ENCODE measurements at regions not wholly inside any gene's neighbourhood (a gene's known extent, or its start where the extent isn't known, plus 50 kb on each side); places are given as distances from the start of the nearest gene placed in this dataset.
A peak's percentile ranks its signal among the peaks of the same experiment; 100 is the strongest.
"Not testable (repeated sequence)": the region's sequence is repeated elsewhere in the genome, so short reads cannot be mapped to it uniquely, and the experiment has no call there.

GRCh38 chr5:125477586-125477975, 731.1 kb upstream of the ZNF608 start:
- H3K27ac ChIP-seq, result no peak overlapping the region
- no peak overlapping the region for H3K4me3 ChIP-seq
- no peak for DNase-seq (ENCODE audit: low read depth in 1 of 2, low spot score in 2 of 2)
- H3K4me1 ChIP-seq (replicated peaks), result peaks cover 8% of the 10 kb centered on the region
- H3K27me3 ChIP-seq (replicated peaks), result no peaks in the 10 kb centered on the region
- H3K9me3 ChIP-seq (replicated peaks), result no peaks in the 10 kb centered on the region
- no peaks in the 10 kb centered on the region for H3K36me3 ChIP-seq

GRCh38 chr5:125478599-125478998, 732.2 kb upstream of the ZNF608 start:
- Histone ChIP-seq H3K4me1 (replicated peaks) (peaks cover 9% of the 10 kb centered on the region), H3K27me3 (replicated peaks) (no peaks in the 10 kb centered on the region), H3K36me3 (no peaks in the 10 kb centered on the region), H3K4me3 (no peak overlapping the region), H3K9me3 (replicated peaks) (no peaks in the 10 kb centered on the region), H3K27ac (no peak overlapping the region)
- DNase-seq (ENCODE audit: low read depth in 1 of 2, low spot score in 2 of 2), result no peak

GRCh38 chr5:125480911-125481310, 734.5 kb upstream of the ZNF608 start:
- Histone ChIP-seq H3K4me3 (no peak overlapping the region), H3K36me3 (no peaks in the 10 kb centered on the region), H3K9me3 (replicated peaks) (no peaks in the 10 kb centered on the region), H3K27ac (no peak overlapping the region), H3K27me3 (replicated peaks) (no peaks in the 10 kb centered on the region), H3K4me1 (replicated peaks) (peaks cover 31% of the 10 kb centered on the region)
- no peak for DNase-seq (ENCODE audit: low read depth in 1 of 2, low spot score in 2 of 2)

- Histone ChIP-seq H3K4me1 (replicated peaks) (peaks cover 40% of the 10 kb centered on the region), H3K27ac (no peak overlapping the region), H3K36me3 (no peaks in the 10 kb centered on the region), H3K9me3 (replicated peaks) (no peaks in the 10 kb centered on the region), H3K27me3 (replicated peaks) (no peaks in the 10 kb centered on the region), H3K4me3 (no peak overlapping the region)
- no peak for DNase-seq (ENCODE audit: low read depth in 1 of 2, low spot score in 2 of 2)
Observed at GRCh38 chr5:125481506-125482465, 735.3 kb upstream of the ZNF608 start.

GRCh38 chr5:125483609-125484008, 737.2 kb upstream of the ZNF608 start:
- no peak for DNase-seq (ENCODE audit: low read depth in 1 of 2, low spot score in 2 of 2)
- Histone ChIP-seq H3K27ac (peak overlapping the region; percentile 78; the same call in 1 of the 2 replicates), H3K4me3 (no peak overlapping the region), H3K9me3 (replicated peaks) (no peaks in the 10 kb centered on the region), H3K36me3 (no peaks in the 10 kb centered on the region), H3K4me1 (replicated peaks) (peaks cover 39% of the 10 kb centered on the region), H3K27me3 (replicated peaks) (no peaks in the 10 kb centered on the region)

GRCh38 chr5:125484272-125484741, 737.9 kb upstream of the ZNF608 start:
- DNase-seq (ENCODE audit: low read depth in 1 of 2, low spot score in 2 of 2), result peak; percentile 56 to 63

GRCh38 chr5:125484742-125485641, 738.6 kb upstream of the ZNF608 start:
- H3K27ac ChIP-seq, result peak overlapping the region; percentile 78
- peaks cover 39% of the 10 kb centered on the region for H3K4me1 ChIP-seq (replicated peaks)
- H3K9me3 ChIP-seq (replicated peaks), result no peaks in the 10 kb centered on the region
- H3K4me3 ChIP-seq, result no peak overlapping the region
- H3K27me3 ChIP-seq (replicated peaks), result no peaks in the 10 kb centered on the region
- H3K36me3 ChIP-seq, result no peaks in the 10 kb centered on the region
- DNase-seq (ENCODE audit: low read depth in 1 of 2, low spot score in 2 of 2), result peak; percentile 88 to 97

More at GRCh38 chr5:125484272-125484741, 737.9 kb upstream of the ZNF608 start:
- H3K27ac ChIP-seq, result peak overlapping the region; percentile 78
- no peak overlapping the region for H3K4me3 ChIP-seq
- H3K4me1 ChIP-seq (replicated peaks), result peaks cover 39% of the 10 kb centered on the region
- H3K27me3 ChIP-seq (replicated peaks), result no peaks in the 10 kb centered on the region
- H3K36me3 ChIP-seq, result no peaks in the 10 kb centered on the region
- no peaks in the 10 kb centered on the region for H3K9me3 ChIP-seq (replicated peaks)

GRCh38 chr5:125485771-125486170, 739.3 kb upstream of the ZNF608 start:
- Histone ChIP-seq H3K4me1 (replicated peaks) (peaks cover 39% of the 10 kb centered on the region), H3K27ac (peak overlapping the region; percentile 78), H3K9me3 (replicated peaks) (no peaks in the 10 kb centered on the region), H3K36me3 (no peaks in the 10 kb centered on the region), H3K4me3 (no peak overlapping the region), H3K27me3 (replicated peaks) (no peaks in the 10 kb centered on the region)
- no peak for DNase-seq (ENCODE audit: low read depth in 1 of 2, low spot score in 2 of 2)

GRCh38 chr5:125486634-125487033, 740.2 kb upstream of the ZNF608 start:
- peak overlapping the region; percentile 78 for H3K27ac ChIP-seq

GRCh38 chr5:125487231-125487630, 740.8 kb upstream of the ZNF608 start:
- Histone ChIP-seq H3K27me3 (replicated peaks) (no peaks in the 10 kb centered on the region), H3K9me3 (replicated peaks) (no peaks in the 10 kb centered on the region), H3K27ac (peak overlapping the region; percentile 78), H3K4me3 (no peak overlapping the region), H3K36me3 (no peaks in the 10 kb centered on the region), H3K4me1 (replicated peaks) (peaks cover 39% of the 10 kb centered on the region)
- DNase-seq (ENCODE audit: low read depth in 1 of 2, low spot score in 2 of 2), result peak in 1 of 2 experiments; percentile 13

More at GRCh38 chr5:125486634-125487033, 740.2 kb upstream of the ZNF608 start:
- DNase-seq (ENCODE audit: low read depth in 1 of 2, low spot score in 2 of 2), result peak; percentile 64 to 76
- Histone ChIP-seq H3K4me3 (no peak overlapping the region), H3K36me3 (no peaks in the 10 kb centered on the region), H3K27me3 (replicated peaks) (no peaks in the 10 kb centered on the region), H3K9me3 (replicated peaks) (no peaks in the 10 kb centered on the region), H3K4me1 (replicated peaks) (peaks cover 39% of the 10 kb centered on the region)

- H3K27me3 ChIP-seq (replicated peaks); H3K9me3 ChIP-seq (replicated peaks); DNase-seq (ENCODE audit: low read depth in 1 of 2, low spot score in 2 of 2); H3K4me3 ChIP-seq; H3K36me3 ChIP-seq; H3K27ac ChIP-seq: not testable (repeated sequence)
- H3K4me1 ChIP-seq (replicated peaks), result peaks cover 39% of the 10 kb centered on the region
Observed at GRCh38 chr5:125487652-125488051, 741.2 kb upstream of the ZNF608 start.

GRCh38 chr5:125489146-125489545, 742.7 kb upstream of the ZNF608 start:
- no peak overlapping the region for H3K4me3 ChIP-seq
- H3K9me3 ChIP-seq (replicated peaks), result peaks cover 7% of the 10 kb centered on the region

GRCh38 chr5:125491986-125492492, 745.6 kb upstream of the ZNF608 start:
- Histone ChIP-seq H3K4me3 (no peak overlapping the region), H3K9me3 (replicated peaks) (peaks cover 7% of the 10 kb centered on the region), H3K27ac (no peak overlapping the region), H3K4me1 (replicated peaks) (peaks cover 5% of the 10 kb centered on the region), H3K27me3 (replicated peaks) (no peaks in the 10 kb centered on the region), H3K36me3 (no peaks in the 10 kb centered on the region)
- no peak for DNase-seq (ENCODE audit: low read depth in 1 of 2, low spot score in 2 of 2)

More at GRCh38 chr5:125489146-125489545, 742.7 kb upstream of the ZNF608 start:
- no peak for DNase-seq (ENCODE audit: low read depth in 1 of 2, low spot score in 2 of 2)
- Histone ChIP-seq H3K36me3 (no peaks in the 10 kb centered on the region), H3K27ac (no peak overlapping the region), H3K27me3 (replicated peaks) (no peaks in the 10 kb centered on the region), H3K4me1 (replicated peaks) (peaks cover 32% of the 10 kb centered on the region)

All from SJSA1 (cell line).